ENCODE measurements at regions not wholly inside any gene's neighbourhood (a gene's known extent, or its start where the extent isn't known, plus 50 kb on each side); places are given as distances from the start of the nearest gene placed in this dataset.

DNA sequence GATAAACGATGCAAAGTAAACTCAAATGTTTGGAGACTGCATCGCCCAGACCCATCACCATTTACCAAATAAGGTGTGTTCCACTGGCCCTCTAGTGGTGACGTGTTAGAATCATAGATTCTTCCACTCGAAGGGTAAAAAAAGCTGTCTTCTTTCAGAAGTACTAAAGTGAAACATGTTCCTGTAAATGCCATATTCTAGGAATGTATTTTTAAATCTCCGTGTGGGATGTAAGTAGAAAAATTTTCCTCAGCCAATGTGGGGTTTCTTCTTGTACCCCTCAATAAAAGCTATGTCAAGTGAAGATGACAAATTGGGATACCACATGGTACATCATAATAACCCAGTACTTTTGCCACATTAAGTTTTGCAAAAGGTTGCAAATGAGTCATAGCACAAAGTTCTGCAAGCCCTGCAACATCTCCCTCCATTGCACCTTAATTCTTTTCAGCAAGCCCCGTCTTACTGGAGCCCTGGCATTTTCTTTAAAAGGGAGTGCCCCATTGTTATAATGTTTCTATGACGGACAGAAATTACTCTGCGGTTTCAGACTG is 100.8 kb downstream of the CCER1 start:
- no peaks in the 10 kb centered on the region for H3K4me1 Mint-ChIP-seq (ENCODE audit: low read depth)
- DNase-seq: peak; percentile 16
- CTCF ChIA-PET: interaction anchor here (0.7 to 1.5 kb wide), 8 partner anchors 10 to 1312 kb away, joined by 3 to 5 read pairs (median 3); no protein-coding TSS in a partner anchor
- intact Hi-C loops (cut with micrococcal nuclease): loop anchor here (1.0 to 10.0 kb wide), 2 partner anchors 1311 to 1839 kb away; no protein-coding TSS in a partner anchor
- no peaks in the 10 kb centered on the region for H3K36me3 Mint-ChIP-seq (ENCODE audit: low read depth)
- no peak overlapping the region for H3K27ac Mint-ChIP-seq
- H3K27me3 Mint-ChIP-seq (ENCODE audit: low read depth): no peaks in the 10 kb centered on the region
- no peak overlapping the region for H3K4me3 Mint-ChIP-seq
- no peaks in the 10 kb centered on the region for H3K9me3 Mint-ChIP-seq

GRCh38 chr12:90851800-90852718 is 102.9 kb downstream of the CCER1 start:
- DNase-seq: no peak
- Mint-ChIP-seq H3K4me1 (ENCODE audit: low read depth) (no peaks in the 10 kb centered on the region), H3K27ac (no peak overlapping the region), H3K9me3 (no peaks in the 10 kb centered on the region), H3K27me3 (ENCODE audit: low read depth) (peaks cover 3% of the 10 kb centered on the region), H3K36me3 (ENCODE audit: low read depth) (no peaks in the 10 kb centered on the region), H3K4me3 (no peak overlapping the region)
- intact Hi-C loops (cut with micrococcal nuclease): loop anchor here (10.0 kb wide), 1 partner anchor 1837 kb away; no protein-coding TSS in a partner anchor
- CTCF ChIA-PET: no interaction called here

GRCh38 chr12:90842477-90842876 is 112.5 kb downstream of the CCER1 start:
- H3K4me3 Mint-ChIP-seq: no peak overlapping the region
- no peak overlapping the region for H3K27ac Mint-ChIP-seq
- no peaks in the 10 kb centered on the region for H3K36me3 Mint-ChIP-seq (ENCODE audit: low read depth)
- CTCF ChIA-PET: no interaction called here
- H3K9me3 Mint-ChIP-seq: no peaks in the 10 kb centered on the region
- peaks cover under 1% of the 10 kb centered on the region for H3K27me3 Mint-ChIP-seq (ENCODE audit: low read depth)
- no peaks in the 10 kb centered on the region for H3K4me1 Mint-ChIP-seq (ENCODE audit: low read depth)
- intact Hi-C loops (cut with micrococcal nuclease): no loop called here
- DNase-seq: no peak

GRCh38 chr12:90841336-90841735 is 113.6 kb downstream of the CCER1 start:
- intact Hi-C loops (cut with micrococcal nuclease): no loop called here
- no peaks in the 10 kb centered on the region for H3K4me1 Mint-ChIP-seq (ENCODE audit: low read depth)

GRCh38 chr12:90839346-90839745 is 115.6 kb downstream of the CCER1 start:
- no peaks in the 10 kb centered on the region for H3K4me1 Mint-ChIP-seq (ENCODE audit: low read depth)
- intact Hi-C loops (cut with micrococcal nuclease): no loop called here
- H3K27ac Mint-ChIP-seq: no peak overlapping the region
- CTCF ChIA-PET: interaction anchor here (1.2 kb wide), 1 partner anchor 15 kb away, joined by 3 read pairs; no protein-coding TSS in a partner anchor
- no peaks in the 10 kb centered on the region for H3K9me3 Mint-ChIP-seq
- H3K36me3 Mint-ChIP-seq (ENCODE audit: low read depth): no peaks in the 10 kb centered on the region
- H3K27me3 Mint-ChIP-seq (ENCODE audit: low read depth): no peaks in the 10 kb centered on the region
- no peak overlapping the region for H3K4me3 Mint-ChIP-seq
- no peak for DNase-seq

More at GRCh38 chr12:90841336-90841735, 113.6 kb downstream of the CCER1 start:
- DNase-seq: no peak
- no peak overlapping the region for H3K4me3 Mint-ChIP-seq
- no peaks in the 10 kb centered on the region for H3K27me3 Mint-ChIP-seq (ENCODE audit: low read depth)
- CTCF ChIA-PET: no interaction called here
- no peaks in the 10 kb centered on the region for H3K9me3 Mint-ChIP-seq
- no peaks in the 10 kb centered on the region for H3K36me3 Mint-ChIP-seq (ENCODE audit: low read depth)
- no peak overlapping the region for H3K27ac Mint-ChIP-seq

GRCh38 chr12:90836689-90837088 is 118.3 kb downstream of the CCER1 start:
- H3K9me3 Mint-ChIP-seq: no peaks in the 10 kb centered on the region
- DNase-seq: no peak
- H3K27ac Mint-ChIP-seq: no peak overlapping the region
- CTCF ChIA-PET: no interaction called here
- peaks cover 2% of the 10 kb centered on the region for H3K27me3 Mint-ChIP-seq (ENCODE audit: low read depth)
- H3K36me3 Mint-ChIP-seq (ENCODE audit: low read depth): no peaks in the 10 kb centered on the region
- no peak overlapping the region for H3K4me3 Mint-ChIP-seq
- intact Hi-C loops (cut with micrococcal nuclease): no loop called here
- H3K4me1 Mint-ChIP-seq (ENCODE audit: low read depth): no peaks in the 10 kb centered on the region

- CTCF ChIA-PET: no interaction called here
- no peaks in the 10 kb centered on the region for H3K9me3 Mint-ChIP-seq
- H3K27me3 Mint-ChIP-seq (ENCODE audit: low read depth): peaks cover 2% of the 10 kb centered on the region
- no peak overlapping the region for H3K4me3 Mint-ChIP-seq
- H3K27ac Mint-ChIP-seq: no peak overlapping the region
- H3K36me3 Mint-ChIP-seq (ENCODE audit: low read depth): no peaks in the 10 kb centered on the region
- intact Hi-C loops (cut with micrococcal nuclease): no loop called here
- H3K4me1 Mint-ChIP-seq (ENCODE audit: low read depth): no peaks in the 10 kb centered on the region
- DNase-seq: no peak
Observed at GRCh38 chr12:90833228-90833627, 121.7 kb downstream of the CCER1 start.

- H3K4me1 Mint-ChIP-seq (ENCODE audit: low read depth): no peaks in the 10 kb centered on the region
- H3K4me3 Mint-ChIP-seq: no peak overlapping the region
- H3K27ac Mint-ChIP-seq: no peak overlapping the region
- intact Hi-C loops (cut with micrococcal nuclease): no loop called here
- no peak for DNase-seq
- no peaks in the 10 kb centered on the region for H3K36me3 Mint-ChIP-seq (ENCODE audit: low read depth)
- CTCF ChIA-PET: no interaction called here
- no peaks in the 10 kb centered on the region for H3K9me3 Mint-ChIP-seq
- peaks cover 2% of the 10 kb centered on the region for H3K27me3 Mint-ChIP-seq (ENCODE audit: low read depth)
Observed at GRCh38 chr12:90832427-90832826, 122.5 kb downstream of the CCER1 start.

DNA sequence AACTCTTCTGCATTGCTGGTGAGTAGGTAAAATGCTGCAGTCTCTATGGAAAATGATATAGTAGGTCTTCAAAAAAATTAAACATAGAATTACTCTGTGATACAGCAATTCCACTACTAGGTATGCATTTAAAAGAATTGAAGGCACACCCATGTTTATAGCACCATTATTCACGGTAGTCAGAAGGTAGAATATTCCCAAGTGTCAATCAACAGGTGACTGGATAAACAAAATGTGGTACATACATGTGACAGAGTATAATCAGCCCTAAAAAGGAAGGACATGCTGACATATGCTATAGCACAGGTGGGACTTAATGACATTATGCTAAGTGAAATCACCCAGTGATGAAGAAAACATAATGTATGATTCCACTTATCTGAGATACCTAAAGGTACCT is 123.3 kb downstream of the CCER1 start:
- Mint-ChIP-seq H3K27me3 (ENCODE audit: low read depth) (peaks cover 3% of the 10 kb centered on the region), H3K27ac (no peak overlapping the region), H3K4me1 (ENCODE audit: low read depth) (no peaks in the 10 kb centered on the region), H3K9me3 (no peaks in the 10 kb centered on the region), H3K36me3 (ENCODE audit: low read depth) (no peaks in the 10 kb centered on the region), H3K4me3 (no peak overlapping the region)
- intact Hi-C loops (cut with micrococcal nuclease): no loop called here
- DNase-seq: no peak
- CTCF ChIA-PET: no interaction called here

- Mint-ChIP-seq H3K36me3 (ENCODE audit: low read depth) (no peaks in the 10 kb centered on the region), H3K4me3 (no peak overlapping the region), H3K27me3 (ENCODE audit: low read depth) (peaks cover 4% of the 10 kb centered on the region), H3K4me1 (ENCODE audit: low read depth) (no peaks in the 10 kb centered on the region), H3K27ac (no peak overlapping the region), H3K9me3 (no peaks in the 10 kb centered on the region)
- CTCF ChIA-PET: no interaction called here
- intact Hi-C loops (cut with micrococcal nuclease): no loop called here
- no peak for DNase-seq
Observed at GRCh38 chr12:90829044-90829443, 125.9 kb downstream of the CCER1 start.

GRCh38 chr12:90828621-90829020 is 126.4 kb downstream of the CCER1 start:
- no peak overlapping the region for H3K4me3 Mint-ChIP-seq
- no peak overlapping the region for H3K27ac Mint-ChIP-seq
- H3K36me3 Mint-ChIP-seq (ENCODE audit: low read depth): no peaks in the 10 kb centered on the region
- intact Hi-C loops (cut with micrococcal nuclease): no loop called here
- H3K9me3 Mint-ChIP-seq: no peaks in the 10 kb centered on the region
- H3K27me3 Mint-ChIP-seq (ENCODE audit: low read depth): peaks cover 4% of the 10 kb centered on the region
- CTCF ChIA-PET: no interaction called here
- H3K4me1 Mint-ChIP-seq (ENCODE audit: low read depth): no peaks in the 10 kb centered on the region
- DNase-seq: no peak

- intact Hi-C loops (cut with micrococcal nuclease): no loop called here
- Mint-ChIP-seq H3K27me3 (ENCODE audit: low read depth) (peaks cover 4% of the 10 kb centered on the region), H3K27ac (no peak overlapping the region), H3K4me1 (ENCODE audit: low read depth) (no peaks in the 10 kb centered on the region), H3K9me3 (no peaks in the 10 kb centered on the region), H3K36me3 (ENCODE audit: low read depth) (no peaks in the 10 kb centered on the region), H3K4me3 (no peak overlapping the region)
- CTCF ChIA-PET: no interaction called here
- no peak for DNase-seq
Observed at GRCh38 chr12:90827567-90827966, 127.4 kb downstream of the CCER1 start.

DNA sequence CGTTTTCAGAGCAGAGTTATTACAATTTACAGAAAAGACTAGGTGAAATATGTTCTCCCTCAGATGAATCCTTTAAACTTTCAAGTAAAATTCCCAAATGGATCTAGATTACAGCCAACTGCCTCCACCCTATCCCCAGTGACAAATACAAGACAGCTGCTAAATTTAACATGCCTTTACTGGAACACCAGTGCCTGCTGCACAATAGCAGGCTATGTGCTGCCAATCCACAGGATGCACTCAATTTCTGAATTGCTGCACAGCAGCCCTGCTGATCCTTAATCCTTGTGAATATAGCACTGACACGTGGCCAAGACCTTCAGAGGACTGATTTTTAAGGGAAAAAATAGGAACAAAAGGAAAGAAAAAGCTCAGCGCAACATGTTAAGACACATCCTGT is 128.9 kb downstream of the CCER1 start:
- CTCF ChIA-PET: no interaction called here
- peaks cover 2% of the 10 kb centered on the region for H3K27me3 Mint-ChIP-seq (ENCODE audit: low read depth)
- H3K9me3 Mint-ChIP-seq: no peaks in the 10 kb centered on the region
- H3K4me3 Mint-ChIP-seq: no peak overlapping the region
- no peaks in the 10 kb centered on the region for H3K4me1 Mint-ChIP-seq (ENCODE audit: low read depth)
- no peak for DNase-seq
- intact Hi-C loops (cut with micrococcal nuclease): no loop called here
- H3K27ac Mint-ChIP-seq: no peak overlapping the region
- H3K36me3 Mint-ChIP-seq (ENCODE audit: low read depth): no peaks in the 10 kb centered on the region
